ENCODE measurements at regions not wholly inside any gene's neighbourhood (a gene's known extent, or its start where the extent isn't known, plus 50 kb on each side); places are given as distances from the start of the nearest gene placed in this dataset.
"Not testable (repeated sequence)": the region's sequence is repeated elsewhere in the genome, so short reads cannot be mapped to it uniquely, and the experiment has no call there.

- no peak for DNase-seq (ENCODE audit: low read depth)
Observed at GRCh38 chr1:221878134-221878533, 136.2 kb upstream of the DUSP10 start.

- DNase-seq (ENCODE audit: low read depth), result no peak
Observed at GRCh38 chr1:221877311-221877710, 135.4 kb upstream of the DUSP10 start.

- no peak for DNase-seq (ENCODE audit: low read depth)
Observed at GRCh38 chr1:221875004-221875330, 133.1 kb upstream of the DUSP10 start.

- DNase-seq (ENCODE audit: low read depth), result no peak
Observed at GRCh38 chr1:221874285-221875003, 132.6 kb upstream of the DUSP10 start.

GRCh38 chr1:221873673-221874072 lies 131.8 kb upstream of the DUSP10 start:
- no peak for DNase-seq (ENCODE audit: low read depth)

- no peak for DNase-seq (ENCODE audit: low read depth)
Observed at GRCh38 chr1:221871056-221871455, 129.2 kb upstream of the DUSP10 start.

GRCh38 chr1:221869779-221870178 lies 127.9 kb upstream of the DUSP10 start:
- DNase-seq (ENCODE audit: low read depth), result no peak

- no peak for DNase-seq (ENCODE audit: low read depth)
Observed at GRCh38 chr1:221868593-221869303, 126.9 kb upstream of the DUSP10 start.

- DNase-seq (ENCODE audit: low read depth), result no peak
Observed at GRCh38 chr1:221867003-221867402, 125.1 kb upstream of the DUSP10 start.

- no peak for DNase-seq (ENCODE audit: low read depth)
Observed at GRCh38 chr1:221865808-221866207, 123.9 kb upstream of the DUSP10 start.

- DNase-seq (ENCODE audit: low read depth), result no peak
Observed at GRCh38 chr1:221863635-221864034, 121.7 kb upstream of the DUSP10 start.

- no peak for DNase-seq (ENCODE audit: low read depth)
Observed at GRCh38 chr1:221862971-221863370, 121.1 kb upstream of the DUSP10 start.

- no peak for DNase-seq (ENCODE audit: low read depth)
Observed at GRCh38 chr1:221858818-221859611, 117.1 kb upstream of the DUSP10 start.

GRCh38 chr1:221857094-221857444 lies 115.2 kb upstream of the DUSP10 start:
- not testable (repeated sequence) for DNase-seq (ENCODE audit: low read depth)

- no peak for DNase-seq (ENCODE audit: low read depth)
Observed at GRCh38 chr1:221856228-221857093, 114.6 kb upstream of the DUSP10 start.

- DNase-seq (ENCODE audit: low read depth), result no peak
Observed at GRCh38 chr1:221855156-221855555, 113.3 kb upstream of the DUSP10 start.

GRCh38 chr1:221851336-221851735 lies 109.4 kb upstream of the DUSP10 start:
- no peak for DNase-seq (ENCODE audit: low read depth)

- DNase-seq (ENCODE audit: low read depth), result no peak
Observed at GRCh38 chr1:221850470-221851187, 108.7 kb upstream of the DUSP10 start.

GRCh38 chr1:221849897-221850296 lies 108.0 kb upstream of the DUSP10 start:
- DNase-seq (ENCODE audit: low read depth), result no peak

GRCh38 chr1:221849110-221849509 lies 107.2 kb upstream of the DUSP10 start:
- no peak for DNase-seq (ENCODE audit: low read depth)

- no peak for DNase-seq (ENCODE audit: low read depth)
Observed at GRCh38 chr1:221847676-221848075, 105.8 kb upstream of the DUSP10 start.

Data from activated T-cell treated with anti-CD3 and anti-CD28 coated beads for 48 hours (primary cell).